PC-9 (cell line): ENCODE measurements at regions not wholly inside any gene's neighbourhood (a gene's known extent, or its start where the extent isn't known, plus 50 kb on each side); places are given as distances from the start of the nearest gene placed in this dataset.

Source experiments
- CTCF ChIP-seq: fragments of 200-600 bp; sonication (generic); conservative IDR thresholded peaks from 2 replicates; pipeline ENCODE4 v1.6.1; 2017; ENCODE audit warnings: mixed run types, antibody characterized with exemption, mild to moderate bottlenecking, moderate library complexity
- EZH2 ChIP-seq: fragments of 200-600 bp; sonication (generic); IDR thresholded peaks from 2 replicates; pipeline ENCODE4 v1.8.0; 2017; ENCODE audit warnings: antibody characterized with exemption, low read depth

GRCh38 chr1:64327119-64327518 is 123.7 kb downstream of the UBE2U start:
- TF ChIP-seq CTCF: no peak
- TF ChIP-seq EZH2: no peak
